ENCODE measurements at regions not wholly inside any gene's neighbourhood (a gene's known extent, or its start where the extent isn't known, plus 50 kb on each side); places are given as distances from the start of the nearest gene placed in this dataset.

- DNase-seq (no peak), FAIRE-seq (peak; percentile 89)
- Histone ChIP-seq H3K4me3 (ENCODE audit: low read length in 3 of 3) (no peak overlapping the region), H3K4me1 (ENCODE audit: control insufficient read depth in 2 of 3, insufficient read depth in 2 of 3, low read depth in 1 of 3, low read length in 3 of 3) (no peaks in the 10 kb centered on the region), H3K9me3 (ENCODE audit: control insufficient read depth in 2 of 3, insufficient read depth in 1 of 3, low read length in 3 of 3) (no peaks in the 10 kb centered on the region), H3K9ac (ENCODE audit: low read length in 3 of 3) (no peak overlapping the region), H3K36me3 (ENCODE audit: control insufficient read depth in 2 of 3, insufficient read depth in 3 of 3, low read length in 3 of 3) (no peaks in the 10 kb centered on the region), H3K27ac (ENCODE audit: low read depth in 2 of 2, low read length in 2 of 2) (no peak overlapping the region), H3K27me3 (ENCODE audit: control insufficient read depth, insufficient read depth, low read length) (no peaks in the 10 kb centered on the region)
- TF ChIP-seq CTCF (IDR thresholded peaks at IDR 0.05; ENCODE audit: borderline replicate concordance, extremely low read depth, insufficient read depth): no peak
- intact Hi-C loops (cut with DNase I): no loop called here
Measured at GRCh38 chr6:12419631-12420272, 129.6 kb downstream of the EDN1 start.

- no peaks in the 10 kb centered on the region for H3K27me3 ChIP-seq (ENCODE audit: control insufficient read depth, insufficient read depth, low read length)
- no peak for TF ChIP-seq CTCF (IDR thresholded peaks at IDR 0.05; ENCODE audit: borderline replicate concordance, extremely low read depth, insufficient read depth)
- H3K9ac ChIP-seq (ENCODE audit: low read length in 3 of 3): no peak overlapping the region
- H3K4me1 ChIP-seq (ENCODE audit: control insufficient read depth in 2 of 3, insufficient read depth in 2 of 3, low read depth in 1 of 3, low read length in 3 of 3): no peaks in the 10 kb centered on the region
- intact Hi-C loops (cut with DNase I): no loop called here
- DNase-seq (peak in 2 of 5 donors; percentile 15 to 17), FAIRE-seq (no peak)
- H3K27ac ChIP-seq (ENCODE audit: low read depth in 2 of 2, low read length in 2 of 2): no peak overlapping the region
- no peaks in the 10 kb centered on the region for H3K36me3 ChIP-seq (ENCODE audit: control insufficient read depth in 2 of 3, insufficient read depth in 3 of 3, low read length in 3 of 3)
- H3K4me3 ChIP-seq (ENCODE audit: low read length in 3 of 3): no peak overlapping the region
- no peaks in the 10 kb centered on the region for H3K9me3 ChIP-seq (ENCODE audit: control insufficient read depth in 2 of 3, insufficient read depth in 1 of 3, low read length in 3 of 3)
Measured at GRCh38 chr6:12420626-12421025, 130.5 kb downstream of the EDN1 start.

- H3K27me3 ChIP-seq (ENCODE audit: control insufficient read depth, insufficient read depth, low read length): no peaks in the 10 kb centered on the region
- H3K27ac ChIP-seq (ENCODE audit: low read depth in 2 of 2, low read length in 2 of 2): no peak overlapping the region
- intact Hi-C loops (cut with DNase I): no loop called here
- no peak for TF ChIP-seq CTCF (IDR thresholded peaks at IDR 0.05; ENCODE audit: borderline replicate concordance, extremely low read depth, insufficient read depth)
- H3K36me3 ChIP-seq (ENCODE audit: control insufficient read depth in 2 of 3, insufficient read depth in 3 of 3, low read length in 3 of 3): no peaks in the 10 kb centered on the region
- no peak for FAIRE-seq
- DNase-seq: no peak
- H3K4me3 ChIP-seq (ENCODE audit: low read length in 3 of 3): no peak overlapping the region
- no peaks in the 10 kb centered on the region for H3K9me3 ChIP-seq (ENCODE audit: control insufficient read depth in 2 of 3, insufficient read depth in 1 of 3, low read length in 3 of 3)
- H3K9ac ChIP-seq (ENCODE audit: low read length in 3 of 3): no peak overlapping the region
- no peaks in the 10 kb centered on the region for H3K4me1 ChIP-seq (ENCODE audit: control insufficient read depth in 2 of 3, insufficient read depth in 2 of 3, low read depth in 1 of 3, low read length in 3 of 3)
Measured at GRCh38 chr6:12421596-12421995, 131.4 kb downstream of the EDN1 start.

- no peaks in the 10 kb centered on the region for H3K9me3 ChIP-seq (ENCODE audit: control insufficient read depth in 2 of 3, insufficient read depth in 1 of 3, low read length in 3 of 3)
- H3K9ac ChIP-seq (ENCODE audit: low read length in 3 of 3): no peak overlapping the region
- no peak overlapping the region for H3K27ac ChIP-seq (ENCODE audit: low read depth in 2 of 2, low read length in 2 of 2)
- no peaks in the 10 kb centered on the region for H3K4me1 ChIP-seq (ENCODE audit: control insufficient read depth in 2 of 3, insufficient read depth in 2 of 3, low read depth in 1 of 3, low read length in 3 of 3)
- no peak for FAIRE-seq
- H3K4me3 ChIP-seq (ENCODE audit: low read length in 3 of 3): no peak overlapping the region
- intact Hi-C loops (cut with DNase I): no loop called here
- no peak for TF ChIP-seq CTCF (IDR thresholded peaks at IDR 0.05; ENCODE audit: borderline replicate concordance, extremely low read depth, insufficient read depth)
- H3K36me3 ChIP-seq (ENCODE audit: control insufficient read depth in 2 of 3, insufficient read depth in 3 of 3, low read length in 3 of 3): no peaks in the 10 kb centered on the region
- no peak for DNase-seq
- H3K27me3 ChIP-seq (ENCODE audit: control insufficient read depth, insufficient read depth, low read length): no peaks in the 10 kb centered on the region
Measured at GRCh38 chr6:12422848-12423247, 132.7 kb downstream of the EDN1 start.
